Stimulated activated naive CD4-positive, alpha-beta T cell treated with Interleukin-2 at 50 U/mL for 16 hours (primary cell): ENCODE measurements at regions not wholly inside any gene's neighbourhood (a gene's known extent, or its start where the extent isn't known, plus 50 kb on each side); places are given as distances from the start of the nearest gene placed in this dataset.

Experiments used
- DNase-seq: peaks from one replicate; lab custom pipeline; 2025; lab: John Stamatoyannopoulos, UW

- DNase-seq: no peak
Observed at GRCh38 chr2:216909541-216910210, 49.8 kb upstream of the TNP1 start.
